Immature natural killer cell (primary cell): ENCODE measurements at regions not wholly inside any gene's neighbourhood (a gene's known extent, or its start where the extent isn't known, plus 50 kb on each side); places are given as distances from the start of the nearest gene placed in this dataset.
A peak's percentile ranks its signal among the peaks of the same experiment; 100 is the strongest.

ENCODE experiments used
- DNase-seq, 3 donors: peaks; one replicate each; pipeline ENCODE4 v3.0.0; 2022; ENCODE audit warnings: mixed read lengths in 1 of 3
- H3K27ac Mint-ChIP-seq, 6 donors: one replicate each; pipeline ENCODE4 v1.8.0; 2020; ENCODE audit warnings: mixed read lengths in 6 of 6, mild to moderate bottlenecking in 5 of 6, inconsistent platforms in 4 of 6, moderate library complexity in 3 of 6
- H3K27me3 Mint-ChIP-seq, 3 donors: one replicate each; pipeline ENCODE4 v1.8.0; 2020 to 2021; ENCODE audit warnings: low read depth in 3 of 3, mild to moderate bottlenecking in 3 of 3, mixed read lengths in 3 of 3, moderate library complexity in 3 of 3, inconsistent platforms in 1 of 3
- H3K36me3 Mint-ChIP-seq, 3 donors: one replicate each; pipeline ENCODE4 v1.8.0; 2020; ENCODE audit warnings: mixed read lengths in 3 of 3, inconsistent platforms in 2 of 3, mild to moderate bottlenecking in 2 of 3
- H3K4me1 Mint-ChIP-seq, 2 donors: one replicate each; pipeline ENCODE4 v1.8.0; 2020; ENCODE audit warnings: inconsistent platforms in 2 of 2, mild to moderate bottlenecking in 2 of 2, mixed read lengths in 2 of 2, moderate library complexity in 1 of 2
- H3K4me3 Mint-ChIP-seq, 5 donors: one replicate each; pipeline ENCODE4 v1.8.0; 2020; ENCODE audit warnings: mild to moderate bottlenecking in 5 of 5, mixed read lengths in 5 of 5, inconsistent platforms in 3 of 5, moderate library complexity in 3 of 5
- H3K9me3 Mint-ChIP-seq, 6 donors: one replicate each; pipeline ENCODE4 v1.8.0; 2020; ENCODE audit warnings: mild to moderate bottlenecking in 6 of 6, mixed read lengths in 6 of 6, inconsistent platforms in 4 of 6, moderate library complexity in 3 of 6

GRCh38 chr6:28729501-28730402, 194.0 kb downstream of the TRIM27 start:
- Mint-ChIP-seq H3K4me1 (peaks cover 17 to 35% of the 10 kb centered on the region in 2 donors), H3K27ac (peak overlapping the region in 4 of 6 donors; percentile 36 to 85 (median 65)), H3K4me3 (peak overlapping the region; percentile 78 to 90 (median 87)), H3K9me3 (peaks cover 12 to 64% (median 17%) of the 10 kb centered on the region in 6 donors), H3K27me3 (peaks cover 31 to 62% (median 37%) of the 10 kb centered on the region in 3 donors), H3K36me3 (peaks cover 5 to 18% (median 6%) of the 10 kb centered on the region in 3 donors)
- DNase-seq, result no peak

- Mint-ChIP-seq H3K27me3 (peaks cover 48 to 73% (median 52%) of the 10 kb centered on the region in 3 donors), H3K4me3 (no peak overlapping the region), H3K27ac (no peak overlapping the region), H3K9me3 (peaks cover 22 to 81% (median 29%) of the 10 kb centered on the region in 6 donors), H3K36me3 (peaks cover 5 to 28% (median 10%) of the 10 kb centered on the region in 3 donors), H3K4me1 (peaks cover 17 to 35% of the 10 kb centered on the region in 2 donors)
- no peak for DNase-seq
Observed at GRCh38 chr6:28732052-28732451, 191.7 kb downstream of the TRIM27 start.

- Mint-ChIP-seq H3K4me3 (no peak overlapping the region), H3K27ac (no peak overlapping the region)
Observed at GRCh38 chr6:28734443-28734959, 189.3 kb downstream of the TRIM27 start.

GRCh38 chr6:28736121-28736520, 187.7 kb downstream of the TRIM27 start:
- Mint-ChIP-seq H3K36me3 (peaks cover 10 to 36% (median 20%) of the 10 kb centered on the region in 3 donors), H3K27ac (no peak overlapping the region), H3K4me3 (peak overlapping the region in 1 of 5 donors; percentile 43), H3K9me3 (peaks cover 27 to 71% (median 40%) of the 10 kb centered on the region in 6 donors), H3K4me1 (no peaks in the 10 kb centered on the region), H3K27me3 (peaks cover 46 to 66% (median 54%) of the 10 kb centered on the region in 3 donors)
- DNase-seq, result no peak

More at GRCh38 chr6:28734443-28734959, 189.3 kb downstream of the TRIM27 start:
- Mint-ChIP-seq H3K4me1 (peaks cover 6 to 14% of the 10 kb centered on the region in 2 donors), H3K27me3 (peaks cover 53 to 76% (median 55%) of the 10 kb centered on the region in 3 donors), H3K9me3 (peaks cover 27 to 84% (median 42%) of the 10 kb centered on the region in 6 donors), H3K36me3 (peaks cover 10 to 40% (median 20%) of the 10 kb centered on the region in 3 donors)
- no peak for DNase-seq

GRCh38 chr6:28737750-28738395, 185.9 kb downstream of the TRIM27 start:
- no peak for DNase-seq
- peaks cover 28 to 67% (median 39%) of the 10 kb centered on the region in 6 donors for H3K9me3 Mint-ChIP-seq
- peak overlapping the region in 1 of 5 donors; percentile 60 for H3K4me3 Mint-ChIP-seq
- no peaks in the 10 kb centered on the region for H3K4me1 Mint-ChIP-seq
- H3K36me3 Mint-ChIP-seq, result peaks cover 10 to 36% (median 23%) of the 10 kb centered on the region in 3 donors
- H3K27me3 Mint-ChIP-seq, result peaks cover 41 to 68% (median 47%) of the 10 kb centered on the region in 3 donors
- H3K27ac Mint-ChIP-seq, result no peak overlapping the region

GRCh38 chr6:28738396-28738765, 185.4 kb downstream of the TRIM27 start:
- Mint-ChIP-seq H3K9me3 (peaks cover 25 to 66% (median 39%) of the 10 kb centered on the region in 6 donors), H3K4me3 (peak overlapping the region in 1 of 5 donors; percentile 60), H3K27me3 (peaks cover 37 to 68% (median 48%) of the 10 kb centered on the region in 3 donors), H3K36me3 (peaks cover 10 to 32% (median 21%) of the 10 kb centered on the region in 3 donors), H3K27ac (no peak overlapping the region), H3K4me1 (no peaks in the 10 kb centered on the region)
- no peak for DNase-seq

- DNase-seq, result no peak
- H3K27ac Mint-ChIP-seq, result no peak overlapping the region
- H3K4me3 Mint-ChIP-seq, result no peak overlapping the region
- peaks cover 32 to 56% (median 35%) of the 10 kb centered on the region in 3 donors for H3K27me3 Mint-ChIP-seq
- H3K9me3 Mint-ChIP-seq, result peaks cover 15 to 46% (median 27%) of the 10 kb centered on the region in 6 donors
- no peaks in the 10 kb centered on the region for H3K4me1 Mint-ChIP-seq
- H3K36me3 Mint-ChIP-seq, result peaks cover 6 to 21% (median 17%) of the 10 kb centered on the region in 3 donors
Observed at GRCh38 chr6:28741363-28741762, 182.4 kb downstream of the TRIM27 start.

- Mint-ChIP-seq H3K4me3 (no peak overlapping the region), H3K27ac (no peak overlapping the region), H3K36me3 (peaks cover 6 to 13% (median 12%) of the 10 kb centered on the region in 3 donors), H3K4me1 (no peaks in the 10 kb centered on the region), H3K9me3 (peaks cover 6 to 39% (median 22%) of the 10 kb centered on the region in 6 donors), H3K27me3 (peaks cover 27 to 45% (median 28%) of the 10 kb centered on the region in 3 donors)
- no peak for DNase-seq
Observed at GRCh38 chr6:28742668-28743270, 181.0 kb downstream of the TRIM27 start.

- Mint-ChIP-seq H3K9me3 (peaks cover 6 to 39% (median 20%) of the 10 kb centered on the region in 6 donors), H3K27ac (no peak overlapping the region), H3K4me1 (no peaks in the 10 kb centered on the region), H3K36me3 (peaks cover 2 to 9% (median 7%) of the 10 kb centered on the region in 3 donors), H3K27me3 (peaks cover 23 to 40% (median 25%) of the 10 kb centered on the region in 3 donors), H3K4me3 (no peak overlapping the region)
- no peak for DNase-seq
Observed at GRCh38 chr6:28743271-28743789, 180.5 kb downstream of the TRIM27 start.

- DNase-seq, result no peak
- Mint-ChIP-seq H3K27ac (no peak overlapping the region), H3K4me3 (no peak overlapping the region), H3K27me3 (peaks cover 22 to 36% (median 23%) of the 10 kb centered on the region in 3 donors), H3K4me1 (no peaks in the 10 kb centered on the region), H3K36me3 (no peaks in the 10 kb centered on the region), H3K9me3 (peaks cover 12 to 47% (median 22%) of the 10 kb centered on the region in 6 donors)
Observed at GRCh38 chr6:28747083-28747630, 176.6 kb downstream of the TRIM27 start.

GRCh38 chr6:28747631-28748157, 176.1 kb downstream of the TRIM27 start:
- H3K9me3 Mint-ChIP-seq, result peaks cover 12 to 47% (median 24%) of the 10 kb centered on the region in 6 donors
- no peak overlapping the region for H3K27ac Mint-ChIP-seq
- no peak overlapping the region for H3K4me3 Mint-ChIP-seq
- DNase-seq, result no peak
- H3K36me3 Mint-ChIP-seq, result no peaks in the 10 kb centered on the region
- H3K4me1 Mint-ChIP-seq, result no peaks in the 10 kb centered on the region
- peaks cover 20 to 36% (median 22%) of the 10 kb centered on the region in 3 donors for H3K27me3 Mint-ChIP-seq

GRCh38 chr6:28748192-28748591, 175.6 kb downstream of the TRIM27 start:
- no peak for DNase-seq
- no peaks in the 10 kb centered on the region for H3K36me3 Mint-ChIP-seq
- H3K4me1 Mint-ChIP-seq, result no peaks in the 10 kb centered on the region
- H3K4me3 Mint-ChIP-seq, result no peak overlapping the region
- no peak overlapping the region for H3K27ac Mint-ChIP-seq
- peaks cover 16 to 34% (median 22%) of the 10 kb centered on the region in 3 donors for H3K27me3 Mint-ChIP-seq
- peaks cover 12 to 45% (median 24%) of the 10 kb centered on the region in 6 donors for H3K9me3 Mint-ChIP-seq
